ENCODE measurements at regions not wholly inside any gene's neighbourhood (a gene's known extent, or its start where the extent isn't known, plus 50 kb on each side); places are given as distances from the start of the nearest gene placed in this dataset.

DNA sequence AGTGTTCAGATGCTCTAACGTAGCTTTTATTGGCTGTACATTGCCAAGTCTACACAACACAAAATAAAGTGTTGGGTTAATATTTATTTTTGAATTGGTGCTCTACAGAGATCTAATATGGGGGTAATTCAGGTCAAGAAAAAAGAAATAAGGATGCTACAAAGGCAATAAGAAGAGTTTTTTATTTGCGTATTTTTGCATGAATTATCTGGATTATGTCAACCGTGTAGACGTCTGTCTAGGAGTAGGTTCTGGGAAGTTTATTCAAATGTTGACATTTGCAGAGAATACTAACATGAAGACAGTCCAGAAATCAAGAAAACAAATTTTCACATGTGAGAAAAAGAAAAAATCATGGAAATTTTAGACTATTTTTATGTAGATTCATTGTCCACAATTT is 876.7 kb upstream of the POU3F3 start:
- no peak for TF ChIP-seq CTCF (IDR thresholded peaks at IDR 0.05)
- no peak for TF ChIP-seq POLR2A (IDR thresholded peaks at IDR 0.05)
